ENCODE measurements at regions not wholly inside any gene's neighbourhood (a gene's known extent, or its start where the extent isn't known, plus 50 kb on each side); places are given as distances from the start of the nearest gene placed in this dataset.

GRCh38 chr5:163821142-163821541 lies 315.7 kb downstream of the MAT2B start:
- TF ChIP-seq FOXP2 (optimal IDR thresholded peaks at IDR 0.05; ENCODE audit: control extremely low read depth, extremely low read length, insufficient read depth) (no peak), POLR2AphosphoS5 (IDR thresholded peaks at IDR 0.05; ENCODE audit: borderline replicate concordance, low read depth, low read length) (no peak)
